SK-N-MC (cell line): ENCODE measurements at regions not wholly inside any gene's neighbourhood (a gene's known extent, or its start where the extent isn't known, plus 50 kb on each side); places are given as distances from the start of the nearest gene placed in this dataset.

Experiments used
- EZH2 ChIP-seq: fragments of 200-600 bp; sonication (generic); IDR thresholded peaks from one replicate; pipeline ENCODE4 v1.6.1; 2017; ENCODE audit warnings: antibody characterized with exemption
- POLR2AphosphoS5 ChIP-seq: IDR thresholded peaks from 2 replicates; pipeline ENCODE4 v1.6.1; 2012; ENCODE audit warnings: mild to moderate bottlenecking, low read depth, low read length, borderline replicate concordance

GRCh38 chr11:112616327-112617097, 344.7 kb upstream of the NCAM1 start:
- TF ChIP-seq POLR2AphosphoS5 (no peak), EZH2 (no peak)
